IMR-90 (cell line): ENCODE measurements at regions not wholly inside any gene's neighbourhood (a gene's known extent, or its start where the extent isn't known, plus 50 kb on each side); places are given as distances from the start of the nearest gene placed in this dataset.

Experiments used
- ATAC-seq: fragments of 200-7000 bp; cut with Tn5 transposase; 2 replicates; pipeline ENCODE4 v1.9.1; 2020; ENCODE audit warnings: low read depth, mild to moderate bottlenecking, moderate library complexity
- BruUV-seq: library from RNA; stranded (reverse); fragments of 400-500 nt; replicated peaks from 2 replicates; lab custom pipeline; 2021; lab: Mats Ljungman, UMichigan
- CTCF ChIA-PET: fragments of 300-600 bp; formaldehyde crosslinking; extraction: SDS; loops from one replicate; lab custom pipeline; 2021; ENCODE audit warnings: antibody characterized with exemption; lab: Yijun Ruan, JAX
- POLR2A ChIA-PET: fragments of 300-600 bp; sonication (Branson Sonifier 250); formaldehyde crosslinking; loops from one replicate; lab custom pipeline; 2022; ENCODE audit warnings: antibody characterized with exemption; ENCODE audit not compliant: unreplicated experiment; lab: Charles Lee
- DNase-seq: peaks from one replicate; pipeline ENCODE4 v3.0.0; 2013
- H2AFZ ChIP-seq: replicated peaks from 2 replicates; pipeline ENCODE3; 2013; ENCODE audit warnings: low read length, mild to moderate bottlenecking; ENCODE audit not compliant: poor library complexity
- H2AK5ac ChIP-seq: 2 replicates; pipeline ENCODE4 v1.6.1; 2013; ENCODE audit warnings: low read depth, low read length, inconsistent platforms
- H2AK9ac ChIP-seq: replicated peaks from 2 replicates; pipeline ENCODE3; 2013; ENCODE audit warnings: mild to moderate bottlenecking, low read depth, low read length, moderate library complexity; ENCODE audit not compliant: poor library complexity
- H2BK120ac ChIP-seq: 2 replicates; pipeline ENCODE4 v1.6.1; 2013; ENCODE audit warnings: low read depth, low read length, inconsistent platforms
- H2BK15ac ChIP-seq: 3 replicates; pipeline ENCODE4 v1.6.1; 2013; ENCODE audit warnings: low read depth, low read length, inconsistent platforms
- H2BK20ac ChIP-seq: 2 replicates; pipeline ENCODE4 v1.6.1; 2013; ENCODE audit warnings: low read depth, mild to moderate bottlenecking, inconsistent platforms, low read length, moderate library complexity
- H2BK5ac ChIP-seq: 2 replicates; pipeline ENCODE4 v1.6.1; 2013; ENCODE audit warnings: mild to moderate bottlenecking, low read depth, low read length, inconsistent platforms; ENCODE audit not compliant: poor library complexity, severe bottlenecking
- H3K14ac ChIP-seq: replicated peaks from 2 replicates; pipeline ENCODE4 v1.6.1; 2013; ENCODE audit warnings: low read depth, low read length, inconsistent platforms
- H3K18ac ChIP-seq: 2 replicates; pipeline ENCODE4 v1.6.1; 2013; ENCODE audit warnings: low read depth, low read length, control low read depth
- H3K23ac ChIP-seq: 2 replicates; pipeline ENCODE4 v1.6.1; 2013; ENCODE audit warnings: low read depth, low read length, inconsistent platforms
- H3K27ac ChIP-seq: 2 replicates; pipeline ENCODE4 v1.5.1; 2013; ENCODE audit warnings: mild to moderate bottlenecking, control low read depth, low read length; ENCODE audit not compliant: insufficient read depth
- H3K27me3 ChIP-seq: 2 replicates; pipeline ENCODE4 v1.6.1; 2013; ENCODE audit warnings: low read length; ENCODE audit not compliant: control insufficient read depth, insufficient read depth
- H3K36me3 ChIP-seq: 2 replicates; pipeline ENCODE4 v1.6.1; 2013; ENCODE audit warnings: low read length, mixed read lengths; ENCODE audit not compliant: control insufficient read depth, insufficient read depth
- H3K4ac ChIP-seq: 2 replicates; pipeline ENCODE4 v1.6.1; 2013; ENCODE audit warnings: low read depth, low read length, inconsistent platforms
- H3K4me1 ChIP-seq: 2 replicates; pipeline ENCODE4 v1.6.1; 2013; ENCODE audit warnings: low read length, mixed read lengths; ENCODE audit not compliant: control insufficient read depth, insufficient read depth
- H3K4me2 ChIP-seq: 2 replicates; pipeline ENCODE4 v1.6.1; 2013; ENCODE audit warnings: low read depth, mild to moderate bottlenecking, control low read depth, low read length, moderate library complexity
- H3K4me3 ChIP-seq: 2 replicates; pipeline ENCODE4 v1.5.1; 2013; ENCODE audit warnings: low read depth, mild to moderate bottlenecking, control low read depth, low read length, moderate library complexity; ENCODE audit not compliant: insufficient read depth
- H3K56ac ChIP-seq: 2 replicates; pipeline ENCODE4 v1.6.1; 2013; ENCODE audit warnings: low read length, inconsistent platforms; ENCODE audit not compliant: insufficient read depth; ENCODE audit errors: extremely low read depth
- H3K79me1 ChIP-seq, 2 experiments: 2 replicates each; pipeline ENCODE4 v1.6.1; 2013; ENCODE audit warnings: low read length in 2 of 2, inconsistent platforms in 1 of 2, low read depth in 1 of 2
- H3K9ac ChIP-seq: 2 replicates; pipeline ENCODE4 v1.6.1; 2013; ENCODE audit warnings: low read depth, low read length, control low read depth
- H3K9me1 ChIP-seq: 2 replicates; pipeline ENCODE4 v1.6.1; 2013; ENCODE audit warnings: low read length, inconsistent platforms; ENCODE audit not compliant: insufficient read depth
- H3K9me3 ChIP-seq: 2 replicates; pipeline ENCODE4 v1.6.1; 2013; ENCODE audit warnings: low read length; ENCODE audit not compliant: control insufficient read depth, insufficient read depth
- H4K20me1 ChIP-seq: 2 replicates; pipeline ENCODE4 v1.6.1; 2013; ENCODE audit warnings: low read length, inconsistent platforms; ENCODE audit not compliant: insufficient read depth
- H4K5ac ChIP-seq: 2 replicates; pipeline ENCODE4 v1.6.1; 2013; ENCODE audit warnings: mild to moderate bottlenecking, low read depth, low read length, control low read depth
- H4K8ac ChIP-seq, 2 experiments: 2 replicates each; pipeline ENCODE4 v1.6.1; 2013; ENCODE audit warnings: low read depth in 2 of 2, low read length in 2 of 2, control low read depth in 1 of 2, inconsistent platforms in 1 of 2
- H4K91ac ChIP-seq: 2 replicates; pipeline ENCODE4 v1.6.1; 2013; ENCODE audit warnings: low read depth, low read length, inconsistent platforms; ENCODE audit not compliant: insufficient read depth
- RAD21 ChIP-seq: IDR thresholded peaks from 2 replicates; pipeline ENCODE4 v1.6.1; 2012; ENCODE audit warnings: low read length, improper control_type of control experiment
- RFX5 ChIP-seq: IDR thresholded peaks from 2 replicates; pipeline ENCODE4 v1.8.0; 2012; ENCODE audit warnings: low read depth, mild to moderate bottlenecking, low read length, moderate library complexity
- WGBS, 2 experiments: methylation state at CpG; one replicate each; pipeline versions ENCODE4 v1.1.5 to v1.1.7; 2013; ENCODE audit warnings: missing lambda C conversion rate in 2 of 2; ENCODE audit not compliant: insufficient read length in 1 of 2; ENCODE audit errors: extremely low coverage in 2 of 2; 5-methylcytosine and 5-hydroxymethylcytosine counted together
- dilution Hi-C: fragments of 300-500 bp; cut with HindIII; formaldehyde crosslinking; loops from one replicate; pipeline ENCODE4 v1.14.3; 2018; ENCODE audit warnings: low sequenced_read_pairs; ENCODE audit not compliant: unreplicated experiment
- in situ Hi-C: fragments of 300-500 bp; cut with MboI; formaldehyde crosslinking; loops from 3 replicates; pipeline ENCODE4 v1.14.3; 2019; ENCODE audit warnings: low sequenced_read_pairs, inconsistent platforms, mixed read lengths
- intact Hi-C: fragments of 100-400 bp; cut with micrococcal nuclease; formaldehyde crosslinking; loops from 2 replicates; pipeline ENCODE4 v1.10.0; 2022

DNA sequence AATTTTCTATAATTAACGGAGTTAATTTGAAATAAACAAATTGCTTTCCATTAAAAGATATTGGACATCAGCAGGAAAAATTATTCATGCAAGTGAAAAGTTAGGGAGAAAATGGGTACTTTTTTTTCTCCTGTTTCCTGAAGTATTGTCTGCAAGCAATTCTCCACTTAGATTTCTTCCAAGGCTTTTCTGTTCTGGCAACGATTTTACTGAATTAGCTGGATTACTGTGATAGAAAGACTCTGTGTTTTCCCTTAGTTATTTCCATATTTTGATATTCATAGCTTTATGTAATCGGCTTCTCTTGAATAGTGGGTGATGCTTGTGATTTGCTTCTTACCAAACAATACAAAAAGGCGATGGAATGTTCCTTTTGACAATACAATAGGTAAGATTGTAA, 1333.9 kb downstream of the AMY1C start:
- Histone ChIP-seq H3K9me1 (no peaks in the 10 kb centered on the region), H3K23ac (no peak overlapping the region), H4K91ac (no peak overlapping the region), H3K14ac (no peak overlapping the region), H4K20me1 (no peaks in the 10 kb centered on the region), H3K4me3 (no peak overlapping the region), H4K8ac (no peak overlapping the region), H3K9ac (no peak overlapping the region), H3K27me3 (no peaks in the 10 kb centered on the region), H2BK5ac (no peak overlapping the region), H3K79me1 (no peaks in the 10 kb centered on the region), H3K4me2 (no peak overlapping the region), H3K27ac (no peak overlapping the region), H3K4ac (no peak overlapping the region), H2BK120ac (no peak overlapping the region), H3K18ac (no peak overlapping the region), H2BK15ac (no peak overlapping the region), H2AK9ac (no peak overlapping the region), H4K5ac (no peak overlapping the region), H3K9me3 (peaks cover 3% of the 10 kb centered on the region; the same call in 1 of the 2 replicates), H2BK20ac (no peak overlapping the region), H2AFZ (no peak overlapping the region), H3K4me1 (no peaks in the 10 kb centered on the region), H3K36me3 (no peaks in the 10 kb centered on the region), H3K56ac (no peak overlapping the region), H2AK5ac (no peak overlapping the region)
- TF ChIP-seq RAD21 = no peak
- TF ChIP-seq RFX5 = no peak
- intact Hi-C loops (no loop called here), dilution Hi-C loops (no loop called here), in situ Hi-C loops (no loop called here)
- WGBS, 2 experiments = no CpG with 5 or more reads among the region's 4 CpGs
- no TSS peak for BruUV-seq
- ATAC-seq (no peak), DNase-seq (no peak)
- CTCF ChIA-PET = no interaction called here
- POLR2A ChIA-PET = no interaction called here
